Smooth muscle cell (in vitro differentiated cells): ENCODE measurements at regions not wholly inside any gene's neighbourhood (a gene's known extent, or its start where the extent isn't known, plus 50 kb on each side); places are given as distances from the start of the nearest gene placed in this dataset.

Experiments used
- DNase-seq: peaks from one replicate; lab custom pipeline; 2025; ENCODE audit not compliant: unreplicated experiment; lab: John Stamatoyannopoulos, UW
- H2AFZ ChIP-seq: fragments of 200-600 bp; sonication (generic); 2 replicates; pipeline ENCODE4 v1.6.0; 2016; ENCODE audit warnings: antibody characterized with exemption, low read depth, mild to moderate bottlenecking
- H3F3A ChIP-seq: fragments of 200-600 bp; sonication (generic); 2 replicates; pipeline ENCODE4 v1.6.0; 2017; ENCODE audit warnings: antibody characterized with exemption, low read depth
- H3K27ac ChIP-seq: fragments of 200-600 bp; sonication (generic); 2 replicates; pipeline ENCODE4 v1.5.1; 2016; ENCODE audit warnings: low read depth, mild to moderate bottlenecking
- H3K27me3 ChIP-seq: fragments of 200-600 bp; sonication (generic); 2 replicates; pipeline ENCODE4 v1.6.1; 2016; ENCODE audit warnings: low read depth, mild to moderate bottlenecking
- H3K36me3 ChIP-seq: fragments of 200-600 bp; sonication (generic); 2 replicates; pipeline ENCODE4 v1.5.1; 2016; ENCODE audit warnings: low read depth
- H3K4me1 ChIP-seq: fragments of 200-600 bp; sonication (generic); 2 replicates; pipeline ENCODE4 v1.5.1; 2016; ENCODE audit warnings: low read depth
- H3K4me2 ChIP-seq: fragments of 200-600 bp; sonication (generic); 2 replicates; pipeline ENCODE4 v1.6.0; 2016; ENCODE audit warnings: mild to moderate bottlenecking
- H3K4me3 ChIP-seq: fragments of 200-600 bp; sonication (generic); 2 replicates; pipeline ENCODE4 v1.5.1; 2016; ENCODE audit warnings: mild to moderate bottlenecking
- H3K79me2 ChIP-seq: fragments of 200-600 bp; sonication (generic); 2 replicates; pipeline ENCODE4 v1.6.0; 2016; ENCODE audit warnings: low read depth, mild to moderate bottlenecking
- H3K9ac ChIP-seq: fragments of 200-600 bp; sonication (generic); 2 replicates; pipeline ENCODE4 v1.6.0; 2016; ENCODE audit warnings: low read depth
- H3K9me3 ChIP-seq: fragments of 200-600 bp; sonication (generic); replicated peaks from 2 replicates; pipeline ENCODE4 v1.5.1; 2016; ENCODE audit warnings: low read depth
- H4K20me1 ChIP-seq: fragments of 200-600 bp; sonication (generic); 2 replicates; pipeline ENCODE4 v1.6.0; 2016; ENCODE audit warnings: low read depth
- WGBS: methylation state at CpG from one replicate; pipeline ENCODE4 v1.1.7; 2016; ENCODE audit warnings: low lambda C conversion rate; 5-methylcytosine and 5-hydroxymethylcytosine counted together
- TF ChIP-seq, protein P1 (sequence below): fragments of 200-600 bp; sonication (generic); IDR thresholded peaks from 2 replicates; pipeline ENCODE4 v1.5.1; 2017; ENCODE audit warnings: borderline replicate concordance, mild to moderate bottlenecking, antibody characterized with exemption; ENCODE audit not compliant: insufficient read depth, poor library complexity, severe bottlenecking

DNA sequence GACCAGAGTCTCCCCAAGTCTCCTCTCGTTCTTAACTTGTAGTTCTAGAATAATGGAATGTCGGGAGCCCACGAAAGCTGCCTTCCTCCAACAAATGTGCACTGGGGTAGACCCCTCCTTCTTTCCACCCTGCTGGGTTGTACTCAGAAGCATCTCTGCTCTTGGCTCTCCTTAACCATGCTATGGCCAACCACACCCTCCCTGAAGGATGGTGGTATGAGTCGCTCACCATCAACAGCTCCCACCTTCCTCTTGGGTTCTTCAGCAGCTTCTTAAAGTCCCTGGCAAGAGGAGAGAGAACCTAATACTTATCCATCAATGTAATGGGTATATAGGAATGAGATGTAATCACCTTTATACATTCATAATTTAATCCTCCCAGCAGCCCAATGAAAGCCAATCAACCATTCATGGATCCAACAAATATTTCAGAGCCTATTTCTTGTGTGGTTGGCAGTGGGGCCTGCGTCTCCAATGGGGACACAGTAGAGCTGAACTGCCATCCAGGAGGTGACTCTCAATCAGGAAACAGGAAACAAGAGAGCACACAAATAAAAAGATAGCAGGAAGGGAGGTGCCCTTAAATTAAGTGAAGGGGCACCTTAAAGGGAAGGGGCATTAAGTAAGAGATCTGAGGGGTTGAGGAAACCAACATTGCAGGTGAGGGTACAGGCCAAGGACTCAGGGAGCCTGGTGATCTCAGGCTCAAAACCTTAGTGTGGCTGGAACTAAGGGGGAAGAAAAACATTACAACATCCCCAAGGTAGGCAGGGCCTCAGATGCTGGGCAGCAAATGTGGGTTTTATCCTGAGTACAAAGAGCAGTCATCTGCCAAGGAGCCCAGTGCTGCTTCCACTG is 64.4 kb upstream of the ETS2 start:
- H3K27me3 ChIP-seq = no peaks in the 10 kb centered on the region
- H3K36me3 ChIP-seq = no peaks in the 10 kb centered on the region
- no peak overlapping the region for H3K27ac ChIP-seq
- H3K9me3 ChIP-seq = no peaks in the 10 kb centered on the region
- H3K4me1 ChIP-seq = peaks cover 3% of the 10 kb centered on the region
- no peaks in the 10 kb centered on the region for H4K20me1 ChIP-seq
- no peaks in the 10 kb centered on the region for H3K79me2 ChIP-seq
- no peaks in the 10 kb centered on the region for H3F3A ChIP-seq
- H3K9ac ChIP-seq = no peak overlapping the region
- DNase-seq = no peak
- 98% methylated on average over 5 of the region's 5 CpGs for WGBS
- H3K4me3 ChIP-seq = no peak overlapping the region
- H2AFZ ChIP-seq = no peak overlapping the region
- no peak overlapping the region for H3K4me2 ChIP-seq
- TF ChIP-seq, protein P1, sequence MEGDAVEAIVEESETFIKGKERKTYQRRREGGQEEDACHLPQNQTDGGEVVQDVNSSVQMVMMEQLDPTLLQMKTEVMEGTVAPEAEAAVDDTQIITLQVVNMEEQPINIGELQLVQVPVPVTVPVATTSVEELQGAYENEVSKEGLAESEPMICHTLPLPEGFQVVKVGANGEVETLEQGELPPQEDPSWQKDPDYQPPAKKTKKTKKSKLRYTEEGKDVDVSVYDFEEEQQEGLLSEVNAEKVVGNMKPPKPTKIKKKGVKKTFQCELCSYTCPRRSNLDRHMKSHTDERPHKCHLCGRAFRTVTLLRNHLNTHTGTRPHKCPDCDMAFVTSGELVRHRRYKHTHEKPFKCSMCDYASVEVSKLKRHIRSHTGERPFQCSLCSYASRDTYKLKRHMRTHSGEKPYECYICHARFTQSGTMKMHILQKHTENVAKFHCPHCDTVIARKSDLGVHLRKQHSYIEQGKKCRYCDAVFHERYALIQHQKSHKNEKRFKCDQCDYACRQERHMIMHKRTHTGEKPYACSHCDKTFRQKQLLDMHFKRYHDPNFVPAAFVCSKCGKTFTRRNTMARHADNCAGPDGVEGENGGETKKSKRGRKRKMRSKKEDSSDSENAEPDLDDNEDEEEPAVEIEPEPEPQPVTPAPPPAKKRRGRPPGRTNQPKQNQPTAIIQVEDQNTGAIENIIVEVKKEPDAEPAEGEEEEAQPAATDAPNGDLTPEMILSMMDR = no peak

GRCh38 chr21:38741950-38742256 is 63.8 kb upstream of the ETS2 start:
- Histone ChIP-seq H3K36me3 (no peaks in the 10 kb centered on the region), H3K9ac (no peak overlapping the region), H3K4me2 (no peak overlapping the region), H3F3A (no peaks in the 10 kb centered on the region), H3K4me3 (no peak overlapping the region), H3K27me3 (no peaks in the 10 kb centered on the region), H3K79me2 (no peaks in the 10 kb centered on the region), H2AFZ (no peak overlapping the region), H3K4me1 (peaks cover 3% of the 10 kb centered on the region), H4K20me1 (no peaks in the 10 kb centered on the region), H3K9me3 (no peaks in the 10 kb centered on the region), H3K27ac (no peak overlapping the region)
- TF ChIP-seq, protein P1 = no peak
- DNase-seq = no peak
- WGBS = 84% methylated on average over 5 of the region's 5 CpGs

DNA sequence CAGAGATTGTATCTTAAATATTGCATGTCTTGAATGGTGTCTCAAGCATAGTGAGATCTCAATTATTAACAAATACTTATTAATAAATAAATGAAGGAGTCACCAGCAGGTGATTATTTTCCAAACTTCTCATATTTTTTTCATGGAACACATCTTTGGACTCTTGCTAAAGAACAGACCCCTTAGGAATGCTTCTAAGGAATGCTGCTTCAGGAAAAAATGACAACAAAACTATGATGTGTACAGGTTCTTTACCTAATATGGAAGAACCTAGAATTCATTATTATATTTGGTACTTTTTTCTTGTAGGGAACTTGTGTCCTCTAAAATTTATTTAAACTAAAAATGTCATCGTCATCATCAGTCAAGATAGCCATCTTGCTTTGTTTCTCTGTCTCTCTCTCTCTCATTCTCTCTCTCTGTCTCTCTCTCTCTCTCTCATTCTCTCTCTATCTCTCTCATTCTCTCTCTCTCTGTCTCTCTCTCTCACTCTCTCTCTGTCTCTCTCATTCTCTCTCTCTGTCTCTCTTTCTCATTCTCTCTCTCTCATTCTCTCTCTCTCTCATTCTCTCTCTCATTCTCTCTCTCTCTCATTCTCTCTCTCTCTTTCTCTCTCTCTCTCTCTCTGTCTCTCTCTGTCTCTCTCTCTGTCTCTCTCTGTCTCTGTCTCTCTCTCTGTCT is 63.0 kb upstream of the ETS2 start:
- H4K20me1 ChIP-seq = no peaks in the 10 kb centered on the region
- TF ChIP-seq, protein P1 = no peak
- H3K79me2 ChIP-seq = no peaks in the 10 kb centered on the region
- H3K4me1 ChIP-seq = peaks cover 3% of the 10 kb centered on the region
- H3K27ac ChIP-seq = no peak overlapping the region
- no peak overlapping the region for H3K4me3 ChIP-seq
- H3K36me3 ChIP-seq = no peaks in the 10 kb centered on the region
- no peak overlapping the region for H3K9ac ChIP-seq
- no peaks in the 10 kb centered on the region for H3K27me3 ChIP-seq
- no peak overlapping the region for H2AFZ ChIP-seq
- no peaks in the 10 kb centered on the region for H3F3A ChIP-seq
- no peak for DNase-seq
- no peaks in the 10 kb centered on the region for H3K9me3 ChIP-seq
- H3K4me2 ChIP-seq = no peak overlapping the region
- 90% methylated on average over 1 of the region's 1 CpG for WGBS
